GM19328 (cell line): ENCODE measurements at regions not wholly inside any gene's neighbourhood (a gene's known extent, or its start where the extent isn't known, plus 50 kb on each side); places are given as distances from the start of the nearest gene placed in this dataset.

ENCODE experiments used
- ATAC-seq: cut with Tn5 transposase; IDR thresholded peaks from one replicate; pipeline ENCODE4 v1.9.1; 2021; ENCODE audit warnings: mild to moderate bottlenecking, moderate library complexity; ENCODE audit not compliant: unreplicated experiment

DNA sequence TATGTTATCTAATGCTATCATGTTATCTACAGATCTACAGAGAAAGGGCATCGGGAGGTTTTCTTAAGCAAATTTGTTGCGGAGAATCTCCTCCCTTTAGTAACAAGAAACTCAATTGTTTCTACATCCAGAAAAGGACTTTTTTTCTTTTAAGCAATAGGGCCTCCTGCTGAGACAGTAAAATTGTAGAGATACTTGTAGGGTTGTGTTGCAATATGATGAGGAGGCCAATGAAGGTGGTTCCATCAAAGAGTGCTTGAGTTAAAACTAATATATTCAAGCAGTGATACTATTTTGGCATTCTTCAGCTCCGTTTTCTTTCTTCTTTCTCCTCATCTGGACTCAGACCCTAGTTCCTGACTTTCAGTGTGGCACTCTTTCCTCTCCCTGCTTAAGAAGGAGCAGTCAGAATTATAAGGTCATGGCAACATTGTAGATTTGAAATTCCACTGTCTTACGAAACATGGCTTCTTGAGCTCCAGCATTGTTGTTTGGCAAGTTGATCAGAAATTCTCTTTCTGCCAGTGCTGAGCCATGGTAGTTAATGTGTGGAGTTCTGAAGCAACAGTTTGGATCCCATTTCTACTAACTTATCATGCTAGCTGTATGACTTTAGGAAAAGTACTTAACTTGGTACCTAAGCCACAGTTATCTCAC lies 202.0 kb upstream of the SLC14A2 start:
- ATAC-seq = no peak

- ATAC-seq = no peak
Measured at GRCh38 chr18:45415614-45416013, 199.7 kb upstream of the SLC14A2 start.

DNA sequence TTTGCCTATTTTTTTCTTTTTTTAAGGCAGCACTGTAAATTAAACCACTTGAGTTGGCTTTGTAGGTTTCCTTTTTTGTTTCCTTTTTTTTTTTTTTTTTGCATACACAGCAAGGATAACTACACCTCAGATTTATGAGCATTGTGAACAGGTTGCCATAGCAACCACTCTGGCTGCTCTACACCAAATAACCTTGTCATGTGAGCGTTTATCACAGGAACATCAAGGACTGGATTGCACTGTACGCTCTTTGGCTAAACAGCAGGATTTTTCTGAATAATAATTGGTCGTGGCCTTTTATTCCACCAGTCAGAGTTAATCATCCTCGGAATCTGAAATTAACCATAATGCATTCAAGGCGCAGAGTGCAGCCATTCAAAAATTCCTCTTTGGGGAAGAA lies 199.1 kb upstream of the SLC14A2 start:
- no peak for ATAC-seq

DNA sequence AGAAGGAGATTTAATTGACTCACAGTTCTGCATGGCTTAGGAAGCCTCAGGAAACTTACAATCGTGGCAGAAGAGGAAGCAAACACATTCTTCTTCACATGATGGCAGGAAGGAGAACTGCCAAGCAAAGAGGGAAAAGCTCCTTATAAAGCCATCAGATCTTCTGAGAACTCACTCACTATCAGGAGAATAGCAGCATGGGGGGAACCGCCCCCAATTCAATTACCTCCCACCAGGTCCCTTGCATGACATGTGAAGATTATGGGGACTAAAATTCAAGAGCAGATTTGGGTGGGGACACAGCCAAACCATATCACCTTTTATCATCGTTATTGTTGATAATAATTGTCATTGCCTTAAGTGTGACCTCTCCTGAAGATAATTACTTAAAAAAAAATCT lies 197.9 kb upstream of the SLC14A2 start:
- ATAC-seq = no peak

DNA sequence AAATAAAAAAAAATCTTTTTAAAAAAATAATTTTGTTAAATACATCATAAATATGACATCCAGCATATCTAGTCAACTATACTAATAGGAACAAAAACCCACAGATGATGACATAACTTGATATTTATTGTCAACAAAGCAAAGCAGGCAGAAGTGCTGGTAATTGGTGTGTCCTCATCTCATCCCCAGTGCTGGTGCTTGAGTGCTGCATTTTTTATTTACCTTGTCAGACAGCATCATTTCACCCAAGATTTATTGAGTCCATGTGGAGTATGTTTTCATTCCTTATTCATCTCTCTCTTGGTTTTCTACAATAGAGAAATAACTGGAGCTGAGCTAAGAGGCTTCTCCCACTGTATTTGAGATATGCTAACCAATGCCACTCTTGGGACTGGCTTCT lies 191.6 kb upstream of the SLC14A2 start:
- no peak for ATAC-seq

DNA sequence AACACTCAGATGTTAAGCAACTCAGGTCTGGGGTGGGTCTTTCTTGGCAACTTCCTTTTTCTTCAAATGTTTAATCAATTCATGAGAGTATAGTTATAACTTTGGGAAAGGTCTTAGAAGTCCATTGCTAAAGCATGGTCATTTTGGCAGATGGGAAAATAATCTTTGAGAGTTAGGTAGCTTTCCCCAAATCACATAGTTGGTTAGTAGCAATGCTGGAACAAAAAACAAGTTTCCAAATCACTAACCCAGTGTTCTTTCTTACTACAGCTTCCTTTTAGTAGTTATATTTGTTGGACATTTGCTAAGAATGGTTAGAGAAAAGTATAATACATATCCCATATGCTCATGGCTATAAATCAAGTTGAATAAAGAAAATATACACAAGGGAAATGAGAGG lies 185.2 kb upstream of the SLC14A2 start:
- ATAC-seq = no peak

- no peak for ATAC-seq
Measured at GRCh38 chr18:45435810-45436209, 179.5 kb upstream of the SLC14A2 start.

GRCh38 chr18:45437366-45437765 lies 177.9 kb upstream of the SLC14A2 start:
- no peak for ATAC-seq

- ATAC-seq = no peak
Measured at GRCh38 chr18:45439851-45440645, 175.2 kb upstream of the SLC14A2 start.

DNA sequence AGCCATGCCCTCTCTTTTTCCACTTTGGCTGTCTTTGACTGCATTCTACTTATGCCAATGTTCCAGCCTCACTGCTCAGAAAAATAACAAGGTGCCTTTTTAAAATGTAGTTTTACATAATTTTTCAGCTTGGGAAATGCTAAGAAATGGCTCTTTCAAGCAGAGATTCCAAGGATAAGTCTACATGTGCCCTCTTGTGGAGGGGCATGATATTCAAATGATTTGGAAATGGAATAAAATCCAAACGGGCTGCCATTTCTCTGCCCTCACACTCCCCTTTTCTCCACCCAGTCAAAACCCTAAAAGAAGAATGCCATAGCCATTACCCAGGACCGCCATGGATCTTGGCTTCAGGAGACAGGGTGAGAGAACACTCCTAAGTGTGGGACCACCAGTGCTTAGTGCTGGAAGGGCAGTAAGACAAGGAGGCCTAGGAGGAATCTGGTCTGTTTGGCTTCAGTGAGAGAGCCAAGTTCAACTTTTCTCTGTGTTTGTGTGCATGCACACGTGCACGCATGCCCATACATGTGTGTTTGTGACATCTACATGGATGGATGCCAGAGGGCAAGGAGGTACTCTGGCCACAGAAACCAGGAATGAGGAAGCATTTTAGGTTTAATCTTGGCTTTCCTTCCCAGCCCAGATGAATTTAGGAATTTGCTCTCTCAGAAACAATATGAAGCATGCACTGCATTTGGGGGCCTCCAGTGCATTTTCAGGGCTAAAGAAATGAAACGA lies 174.0 kb upstream of the SLC14A2 start:
- no peak for ATAC-seq

DNA sequence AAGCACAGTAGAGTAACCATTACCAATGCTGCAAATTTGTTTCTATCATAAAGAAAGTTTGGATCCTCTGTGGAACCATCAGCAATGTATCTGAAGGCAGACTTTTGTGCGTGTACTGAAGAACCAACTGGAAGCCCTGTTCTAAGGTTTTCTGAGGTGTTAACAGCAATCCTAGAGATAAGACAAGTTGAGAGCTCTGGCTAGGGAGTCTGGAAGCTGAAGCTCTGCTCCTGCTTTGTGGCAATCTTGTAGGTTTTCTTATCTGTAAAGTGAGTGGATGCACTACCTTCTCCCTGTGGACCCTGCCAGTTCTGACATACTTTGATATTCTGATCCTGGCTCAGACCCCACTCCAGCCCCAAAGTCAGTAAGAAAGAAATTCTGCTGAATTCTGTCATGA lies 171.2 kb upstream of the SLC14A2 start:
- ATAC-seq = no peak

DNA sequence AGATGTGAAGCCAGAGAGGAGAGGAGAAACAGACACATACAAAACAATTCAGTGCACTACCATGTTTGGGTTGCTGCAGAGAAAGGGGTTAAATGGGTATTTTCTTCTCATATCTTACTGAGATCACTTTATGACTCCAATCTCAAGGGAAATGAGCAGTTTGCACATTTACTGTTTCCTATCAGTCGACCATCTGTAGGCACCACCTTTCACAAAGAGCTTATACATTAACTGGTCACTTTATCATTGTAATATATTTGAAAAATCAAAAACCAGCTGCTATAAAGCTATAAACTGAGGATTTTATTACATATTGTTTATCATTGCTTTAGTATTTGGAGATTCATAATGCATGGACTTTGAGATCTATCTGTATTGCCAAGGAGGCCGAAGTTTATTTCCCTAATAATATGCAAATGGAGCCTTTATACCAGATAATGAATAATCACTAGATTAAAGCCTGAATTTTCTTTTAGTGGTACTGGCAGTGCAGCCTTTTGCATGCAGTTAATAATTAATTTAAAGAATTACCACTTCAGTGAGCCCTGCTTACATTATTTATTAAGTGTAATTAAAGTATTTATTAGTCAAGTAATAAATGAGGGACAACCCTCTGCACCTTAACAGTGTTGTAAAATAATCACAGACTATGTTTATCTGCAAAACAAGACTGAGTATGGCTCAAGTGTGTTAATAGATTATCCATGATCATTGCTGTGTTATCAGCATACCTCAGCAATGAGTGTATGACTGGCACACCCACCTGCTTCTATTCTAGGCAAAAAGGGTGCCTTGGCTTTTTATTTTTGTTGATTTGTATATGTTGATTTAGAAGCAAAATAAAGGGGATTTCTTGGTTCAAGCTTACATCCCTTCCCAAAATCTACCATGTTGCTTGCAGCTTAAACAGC lies 167.7 kb upstream of the SLC14A2 start:
- no peak for ATAC-seq

- no peak for ATAC-seq
Measured at GRCh38 chr18:45448871-45449270, 166.4 kb upstream of the SLC14A2 start.

GRCh38 chr18:45449418-45450227 lies 165.7 kb upstream of the SLC14A2 start:
- no peak for ATAC-seq

DNA sequence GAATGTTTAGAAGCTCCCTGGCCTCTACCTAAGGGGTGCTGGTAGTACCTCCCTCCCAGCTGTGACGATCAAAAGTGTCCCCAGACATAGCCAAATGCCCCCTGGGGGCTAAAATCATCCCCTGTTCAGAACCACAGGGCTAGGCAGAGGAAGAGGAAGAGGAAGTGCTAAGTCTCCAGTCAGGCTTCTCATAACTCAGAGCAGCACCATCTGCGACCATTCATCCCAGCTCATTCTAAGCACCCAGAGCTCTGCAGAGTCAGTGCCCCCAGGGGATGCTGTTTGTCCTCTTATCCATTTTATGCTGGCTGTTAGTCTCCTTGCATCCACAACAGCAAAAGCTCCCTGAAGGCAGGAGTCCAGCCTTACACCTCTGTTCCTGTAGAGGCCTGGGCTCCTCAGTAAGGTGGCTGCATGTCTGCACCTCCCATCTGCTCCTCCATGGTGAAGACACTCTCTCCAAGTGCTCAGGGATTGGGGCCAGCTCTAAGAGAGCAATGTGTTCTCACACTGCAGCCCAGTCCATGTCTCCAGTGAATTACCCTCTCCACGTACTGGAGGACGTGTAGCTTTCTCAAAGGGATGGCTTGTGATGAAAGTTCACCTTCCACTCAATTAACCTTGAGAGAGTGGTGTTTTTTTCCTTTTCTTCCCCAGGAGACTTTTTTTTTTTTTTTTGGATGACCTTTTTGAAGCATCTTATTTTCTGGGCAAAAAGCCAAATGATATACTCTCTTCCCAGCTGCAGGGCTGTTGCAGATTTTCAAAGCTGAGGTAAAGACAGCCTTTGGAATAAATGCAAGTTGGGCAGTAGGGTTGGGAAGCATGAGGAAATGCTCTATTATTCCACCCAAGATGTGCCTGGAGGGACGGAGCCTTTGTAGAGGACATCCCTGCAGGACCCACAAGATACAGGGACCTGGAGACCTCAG lies 158.9 kb upstream of the SLC14A2 start:
- ATAC-seq = no peak

DNA sequence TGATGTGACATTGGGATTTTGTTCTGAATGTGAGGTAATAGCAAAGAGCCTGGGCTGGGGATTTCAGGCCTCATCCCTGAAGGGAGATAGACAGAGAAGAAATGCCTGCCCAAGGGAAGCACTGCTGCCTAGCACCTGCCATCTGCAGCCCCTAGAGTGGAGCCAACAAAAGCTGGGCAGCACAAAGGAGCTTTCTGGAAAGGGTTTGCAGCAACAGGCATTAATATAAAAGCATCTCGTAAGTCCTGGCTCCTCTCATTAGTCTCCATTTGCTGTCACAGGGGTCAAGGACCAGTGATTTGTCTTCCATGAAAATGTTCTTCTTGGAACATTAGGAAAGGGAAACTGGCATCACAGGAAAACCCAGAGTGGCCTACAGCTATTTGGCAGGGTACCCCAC lies 157.2 kb upstream of the SLC14A2 start:
- ATAC-seq = no peak

GRCh38 chr18:45462179-45462578 lies 153.1 kb upstream of the SLC14A2 start:
- no peak for ATAC-seq

DNA sequence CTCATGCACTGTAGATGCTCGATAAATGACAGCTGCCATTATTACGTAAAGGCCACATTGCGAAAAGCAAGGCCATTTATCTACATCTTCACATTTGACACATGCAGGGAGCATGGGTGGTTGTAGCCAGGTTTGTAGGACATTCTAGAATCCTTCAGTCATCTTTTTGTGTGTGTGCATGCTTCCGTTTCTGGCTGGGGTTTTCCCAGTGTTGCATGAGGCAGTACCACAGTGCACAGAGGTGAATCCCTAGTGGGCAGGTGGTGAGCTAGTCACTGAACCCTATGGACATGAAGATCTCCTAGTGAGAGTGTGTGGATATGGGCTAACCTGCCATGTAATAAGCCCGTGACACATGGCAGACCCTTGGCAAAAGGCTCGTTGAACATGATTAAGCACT lies 151.8 kb upstream of the SLC14A2 start:
- ATAC-seq = no peak

DNA sequence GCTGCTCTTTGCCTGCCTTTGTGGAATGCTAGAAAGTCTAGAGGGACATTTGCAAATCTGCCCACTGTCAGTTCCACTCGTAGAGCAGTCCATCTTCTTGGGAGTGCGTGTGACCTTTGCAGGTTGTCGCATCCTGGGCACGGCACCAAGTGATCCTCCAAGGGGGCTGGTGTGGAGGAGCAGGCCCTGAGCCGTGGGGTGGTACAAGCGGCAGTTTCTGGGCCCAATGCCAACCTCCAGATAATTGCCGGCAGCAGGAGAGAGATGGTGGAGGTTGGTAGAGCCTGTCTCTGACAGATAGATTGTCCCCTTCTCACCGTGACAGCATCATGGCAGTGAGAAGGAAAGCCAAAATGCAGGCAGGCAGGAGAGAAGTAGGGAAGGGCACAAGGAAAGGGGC lies 150.7 kb upstream of the SLC14A2 start:
- no peak for ATAC-seq
